IMR-90 (cell line): ENCODE measurements at regions not wholly inside any gene's neighbourhood (a gene's known extent, or its start where the extent isn't known, plus 50 kb on each side); places are given as distances from the start of the nearest gene placed in this dataset.

ENCODE experiments used
- MAFK ChIP-seq: IDR thresholded peaks from 2 replicates; pipeline ENCODE4 v1.6.1; 2012; ENCODE audit warnings: low read depth, low read length, improper control_type of control experiment
- MXI1 ChIP-seq: IDR thresholded peaks from 2 replicates; pipeline ENCODE4 v1.6.1; 2012; ENCODE audit warnings: low read depth, mild to moderate bottlenecking, low read length, moderate library complexity, borderline replicate concordance
- POLR2A ChIP-seq: IDR thresholded peaks from 2 replicates; pipeline ENCODE4 v1.6.1; 2012; ENCODE audit warnings: mild to moderate bottlenecking, low read depth, low read length
- RFX5 ChIP-seq: IDR thresholded peaks from 2 replicates; pipeline ENCODE4 v1.8.0; 2012; ENCODE audit warnings: low read depth, mild to moderate bottlenecking, low read length, moderate library complexity
- SMC3 ChIP-seq: fragments of 150-350 bp; IDR thresholded peaks from 2 replicates; pipeline ENCODE4 v1.6.1; 2016; ENCODE audit warnings: low read depth, mild to moderate bottlenecking, antibody characterized with exemption, low read length, moderate library complexity
- TF ChIP-seq, protein P1 (sequence below): conservative IDR thresholded peaks from 2 replicates; pipeline ENCODE4 v1.5.1; 2012; ENCODE audit warnings: mild to moderate bottlenecking, low read depth, low read length, improper control_type of control experiment
- TF ChIP-seq, protein P2 (sequence below): fragments of 150-350 bp; IDR thresholded peaks from 2 replicates; pipeline ENCODE4 v1.6.1; 2017; ENCODE audit warnings: mild to moderate bottlenecking, antibody characterized with exemption, low read length, low read depth

DNA sequence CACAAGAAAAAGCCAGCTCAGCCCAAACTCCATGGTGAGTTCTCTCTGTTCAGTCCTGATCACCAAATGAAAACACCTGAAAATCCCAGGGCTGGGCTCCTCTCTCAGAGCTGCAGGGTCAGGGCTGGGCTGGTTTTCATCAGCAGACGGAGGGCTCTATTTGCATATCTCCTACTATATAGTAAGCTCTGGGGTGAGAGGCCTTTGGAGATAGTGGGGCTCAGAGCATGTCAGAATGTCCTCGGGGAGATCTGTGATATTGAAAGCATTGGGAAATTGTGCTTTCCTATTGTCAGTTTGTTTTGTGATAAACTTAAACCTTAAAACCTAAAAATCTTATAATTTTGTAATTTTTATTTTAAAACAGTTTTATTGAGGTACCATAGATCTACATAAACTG, 742.6 kb downstream of the TMEM121 start:
- TF ChIP-seq, protein P1, sequence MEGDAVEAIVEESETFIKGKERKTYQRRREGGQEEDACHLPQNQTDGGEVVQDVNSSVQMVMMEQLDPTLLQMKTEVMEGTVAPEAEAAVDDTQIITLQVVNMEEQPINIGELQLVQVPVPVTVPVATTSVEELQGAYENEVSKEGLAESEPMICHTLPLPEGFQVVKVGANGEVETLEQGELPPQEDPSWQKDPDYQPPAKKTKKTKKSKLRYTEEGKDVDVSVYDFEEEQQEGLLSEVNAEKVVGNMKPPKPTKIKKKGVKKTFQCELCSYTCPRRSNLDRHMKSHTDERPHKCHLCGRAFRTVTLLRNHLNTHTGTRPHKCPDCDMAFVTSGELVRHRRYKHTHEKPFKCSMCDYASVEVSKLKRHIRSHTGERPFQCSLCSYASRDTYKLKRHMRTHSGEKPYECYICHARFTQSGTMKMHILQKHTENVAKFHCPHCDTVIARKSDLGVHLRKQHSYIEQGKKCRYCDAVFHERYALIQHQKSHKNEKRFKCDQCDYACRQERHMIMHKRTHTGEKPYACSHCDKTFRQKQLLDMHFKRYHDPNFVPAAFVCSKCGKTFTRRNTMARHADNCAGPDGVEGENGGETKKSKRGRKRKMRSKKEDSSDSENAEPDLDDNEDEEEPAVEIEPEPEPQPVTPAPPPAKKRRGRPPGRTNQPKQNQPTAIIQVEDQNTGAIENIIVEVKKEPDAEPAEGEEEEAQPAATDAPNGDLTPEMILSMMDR: no peak
- TF ChIP-seq POLR2A (no peak), MXI1 (no peak), MAFK (no peak), SMC3 (no peak), RFX5 (no peak)
- TF ChIP-seq, protein P2, sequence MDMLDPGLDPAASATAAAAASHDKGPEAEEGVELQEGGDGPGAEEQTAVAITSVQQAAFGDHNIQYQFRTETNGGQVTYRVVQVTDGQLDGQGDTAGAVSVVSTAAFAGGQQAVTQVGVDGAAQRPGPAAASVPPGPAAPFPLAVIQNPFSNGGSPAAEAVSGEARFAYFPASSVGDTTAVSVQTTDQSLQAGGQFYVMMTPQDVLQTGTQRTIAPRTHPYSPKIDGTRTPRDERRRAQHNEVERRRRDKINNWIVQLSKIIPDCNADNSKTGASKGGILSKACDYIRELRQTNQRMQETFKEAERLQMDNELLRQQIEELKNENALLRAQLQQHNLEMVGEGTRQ: no peak
